ENCODE measurements at regions not wholly inside any gene's neighbourhood (a gene's known extent, or its start where the extent isn't known, plus 50 kb on each side); places are given as distances from the start of the nearest gene placed in this dataset.

- peak overlapping the region; percentile 90 for H3K27ac Mint-ChIP-seq
Observed at GRCh38 chr14:49991491-49991890, 98.6 kb downstream of the ARF6 start.

GRCh38 chr14:49992036-49992435, 99.2 kb downstream of the ARF6 start:
- intact Hi-C loops (cut with micrococcal nuclease): no loop called here
- peak overlapping the region; percentile 73 for H3K4me3 Mint-ChIP-seq
- H3K27me3 Mint-ChIP-seq: no peaks in the 10 kb centered on the region
- ChIA-PET POLR2A (interaction anchor here (0.7 to 3.2 kb wide), 15 partner anchors 8 to 130 kb away, joined by 3 to 20 read pairs (median 7); partner anchors contain the start of gene ARF6), CTCF (interaction anchor here (0.8 to 0.9 kb wide), 2 partner anchors 112 to 128 kb away, joined by 3 read pairs; no protein-coding TSS in a partner anchor)
- peaks cover 6% of the 10 kb centered on the region for H3K36me3 Mint-ChIP-seq (ENCODE audit: low read depth)
- H3K4me1 Mint-ChIP-seq: peaks cover 32% of the 10 kb centered on the region
- no peak for TF ChIP-seq CTCF (IDR thresholded peaks at IDR 0.05)
- ATAC-seq (ENCODE audit: low read depth) (no peak), DNase-seq (no peak)
- H3K27ac Mint-ChIP-seq: peak overlapping the region; percentile 90
- no peaks in the 10 kb centered on the region for H3K9me3 Mint-ChIP-seq

More at GRCh38 chr14:49991491-49991890, 98.6 kb downstream of the ARF6 start:
- no peak for TF ChIP-seq CTCF (IDR thresholded peaks at IDR 0.05)
- CTCF ChIA-PET: interaction anchor here (1.2 kb wide), 1 partner anchor 99 kb away, joined by 4 read pairs; the partner anchor contains the start of gene ARF6
- Mint-ChIP-seq H3K9me3 (no peaks in the 10 kb centered on the region), H3K4me1 (peaks cover 34% of the 10 kb centered on the region), H3K36me3 (ENCODE audit: low read depth) (peaks cover 10% of the 10 kb centered on the region), H3K4me3 (no peak overlapping the region), H3K27me3 (no peaks in the 10 kb centered on the region)
- DNase-seq: no peak
- no peak for ATAC-seq (ENCODE audit: low read depth)
- POLR2A ChIA-PET: interaction anchor here (0.6 to 3.2 kb wide), 8 partner anchors 9 to 140 kb away, joined by 3 to 20 read pairs (median 4); no protein-coding TSS in a partner anchor
- intact Hi-C loops (cut with micrococcal nuclease): no loop called here

GRCh38 chr14:49992448-49992847, 99.6 kb downstream of the ARF6 start:
- Mint-ChIP-seq H3K36me3 (ENCODE audit: low read depth) (peaks cover 4% of the 10 kb centered on the region), H3K4me1 (peaks cover 33% of the 10 kb centered on the region), H3K9me3 (no peaks in the 10 kb centered on the region), H3K4me3 (peak overlapping the region; percentile 73), H3K27me3 (no peaks in the 10 kb centered on the region), H3K27ac (peak overlapping the region; percentile 90)
- CTCF ChIA-PET: interaction anchor here (0.8 to 1.2 kb wide), 4 partner anchors 16 to 128 kb away, joined by 3 read pairs; no protein-coding TSS in a partner anchor
- intact Hi-C loops (cut with micrococcal nuclease): no loop called here
- TF ChIP-seq CTCF (IDR thresholded peaks at IDR 0.05): no peak
- DNase-seq: no peak
- POLR2A ChIA-PET: interaction anchor here (0.7 to 4.9 kb wide), 16 partner anchors 9 to 130 kb away, joined by 3 to 45 read pairs (median 7); partner anchors contain the start of gene ARF6
- ATAC-seq (ENCODE audit: low read depth): peak; percentile 43

- intact Hi-C loops (cut with micrococcal nuclease): loop anchor here (1.0 kb wide), 2 partner anchors 8 to 12 kb away; no protein-coding TSS in a partner anchor
- ChIA-PET POLR2A (interaction anchor here (0.6 to 4.9 kb wide), 18 partner anchors 8 to 131 kb away, joined by 3 to 45 read pairs (median 6); partner anchors contain the start of gene ARF6), CTCF (interaction anchor here (0.6 to 1.2 kb wide), 8 partner anchors 16 to 141 kb away, joined by 3 read pairs; no protein-coding TSS in a partner anchor)
- no peak for DNase-seq
- H3K9me3 Mint-ChIP-seq: no peaks in the 10 kb centered on the region
- H3K27ac Mint-ChIP-seq: peak overlapping the region; percentile 90
- H3K4me3 Mint-ChIP-seq: peak overlapping the region; percentile 73
- H3K36me3 Mint-ChIP-seq (ENCODE audit: low read depth): peaks cover 4% of the 10 kb centered on the region
- TF ChIP-seq CTCF (IDR thresholded peaks at IDR 0.05): no peak
- peaks cover 36% of the 10 kb centered on the region for H3K4me1 Mint-ChIP-seq
- peak; percentile 88 for ATAC-seq (ENCODE audit: low read depth)
- H3K27me3 Mint-ChIP-seq: no peaks in the 10 kb centered on the region
Observed at GRCh38 chr14:49992901-49993339, 100.0 kb downstream of the ARF6 start.

- TF ChIP-seq CTCF (IDR thresholded peaks at IDR 0.05): no peak
- ChIA-PET POLR2A (interaction anchor here (0.6 to 4.9 kb wide), 15 partner anchors 8 to 131 kb away, joined by 3 to 45 read pairs (median 7); partner anchors contain the start of gene ARF6), CTCF (interaction anchor here (0.6 to 1.2 kb wide), 5 partner anchors 17 to 142 kb away, joined by 3 read pairs; no protein-coding TSS in a partner anchor)
- Mint-ChIP-seq H3K36me3 (ENCODE audit: low read depth) (peaks cover 4% of the 10 kb centered on the region), H3K27ac (peak overlapping the region; percentile 56), H3K4me1 (peaks cover 38% of the 10 kb centered on the region), H3K27me3 (no peaks in the 10 kb centered on the region), H3K9me3 (no peaks in the 10 kb centered on the region), H3K4me3 (no peak overlapping the region)
- no peak for DNase-seq
- intact Hi-C loops (cut with micrococcal nuclease): loop anchor here (1.0 kb wide), 2 partner anchors 8 to 12 kb away; no protein-coding TSS in a partner anchor
- no peak for ATAC-seq (ENCODE audit: low read depth)
Observed at GRCh38 chr14:49993565-49993964, 100.7 kb downstream of the ARF6 start.
